ENCODE measurements at regions not wholly inside any gene's neighbourhood (a gene's known extent, or its start where the extent isn't known, plus 50 kb on each side); places are given as distances from the start of the nearest gene placed in this dataset.

GRCh38 chr10:62658516-62658915 lies 146.0 kb upstream of the ADO start:
- DNase-seq: no peak
- no peak for ATAC-seq
- no peak overlapping the region for H3K27ac ChIP-seq
- no peaks in the 10 kb centered on the region for H3K4me1 ChIP-seq
- H3K4me3 ChIP-seq: no peak overlapping the region
- intact Hi-C loops (cut with DNase I): no loop called here
- no peaks in the 10 kb centered on the region for H3K27me3 ChIP-seq
- no peaks in the 10 kb centered on the region for H3K9me3 ChIP-seq
- TF ChIP-seq POLR2A (IDR thresholded peaks at IDR 0.05): no peak
- TF ChIP-seq CTCF (IDR thresholded peaks at IDR 0.05): no peak
- H3K36me3 ChIP-seq (replicated peaks in 1 of 2; ENCODE audit: insufficient read depth in 1 of 2, low read depth in 2 of 2): no peaks in the 10 kb centered on the region
- WGBS, 2 donors: 67 to 73% methylated on average over 3 to 8 of the region's 8 CpGs

- Histone ChIP-seq H3K27ac (no peak overlapping the region), H3K36me3 (replicated peaks in 1 of 2; ENCODE audit: insufficient read depth in 1 of 2, low read depth in 2 of 2) (no peaks in the 10 kb centered on the region), H3K27me3 (no peaks in the 10 kb centered on the region), H3K9me3 (no peaks in the 10 kb centered on the region), H3K4me1 (no peaks in the 10 kb centered on the region), H3K4me3 (no peak overlapping the region)
- TF ChIP-seq CTCF (IDR thresholded peaks at IDR 0.05) (no peak), POLR2A (IDR thresholded peaks at IDR 0.05) (no peak)
- intact Hi-C loops (cut with DNase I): loop anchor here (10.0 kb wide), 1 partner anchor 74 kb away; no protein-coding TSS in a partner anchor
- no peak for DNase-seq
- WGBS, 2 donors: 44 to 48% methylated on average over 3 of the region's 3 CpGs
- no peak for ATAC-seq
Observed at GRCh38 chr10:62661143-62661542, 143.4 kb upstream of the ADO start.

GRCh38 chr10:62662486-62662885 lies 142.0 kb upstream of the ADO start:
- H3K9me3 ChIP-seq: no peaks in the 10 kb centered on the region
- no peak for DNase-seq
- intact Hi-C loops (cut with DNase I): loop anchor here (10.0 kb wide), 1 partner anchor 72 kb away; no protein-coding TSS in a partner anchor

GRCh38 chr10:62665771-62666170 lies 138.7 kb upstream of the ADO start:
- WGBS, 2 donors: 17 to 37% methylated on average over 1 of the region's 1 CpG
- Histone ChIP-seq H3K36me3 (replicated peaks in 1 of 2; ENCODE audit: insufficient read depth in 1 of 2, low read depth in 2 of 2) (no peaks in the 10 kb centered on the region), H3K4me1 (no peaks in the 10 kb centered on the region)

More at GRCh38 chr10:62662486-62662885, 142.0 kb upstream of the ADO start:
- Histone ChIP-seq H3K27ac (no peak overlapping the region), H3K36me3 (replicated peaks in 1 of 2; ENCODE audit: insufficient read depth in 1 of 2, low read depth in 2 of 2) (no peaks in the 10 kb centered on the region), H3K4me3 (no peak overlapping the region), H3K27me3 (no peaks in the 10 kb centered on the region), H3K4me1 (no peaks in the 10 kb centered on the region)
- WGBS, 2 donors: 74 to 79% methylated on average over 3 of the region's 3 CpGs
- ATAC-seq: no peak
- TF ChIP-seq POLR2A (IDR thresholded peaks at IDR 0.05): no peak
- no peak for TF ChIP-seq CTCF (IDR thresholded peaks at IDR 0.05)

More at GRCh38 chr10:62665771-62666170, 138.7 kb upstream of the ADO start:
- DNase-seq: no peak
- ATAC-seq: no peak
- intact Hi-C loops (cut with DNase I): loop anchor here (10.0 kb wide), 1 partner anchor 69 kb away; no protein-coding TSS in a partner anchor
- Histone ChIP-seq H3K27ac (no peak overlapping the region), H3K9me3 (no peaks in the 10 kb centered on the region), H3K4me3 (no peak overlapping the region), H3K27me3 (no peaks in the 10 kb centered on the region)
- no peak for TF ChIP-seq CTCF (IDR thresholded peaks at IDR 0.05)
- TF ChIP-seq POLR2A (IDR thresholded peaks at IDR 0.05): no peak

All from body of pancreas (tissue), 4 donors.